Retinal pigment epithelial cell (primary cell): ENCODE measurements at regions not wholly inside any gene's neighbourhood (a gene's known extent, or its start where the extent isn't known, plus 50 kb on each side); places are given as distances from the start of the nearest gene placed in this dataset.
"Not testable (repeated sequence)": the region's sequence is repeated elsewhere in the genome, so short reads cannot be mapped to it uniquely, and the experiment has no call there.

Experiments
- DNase-seq: peaks from one replicate; pipeline ENCODE4 v3.0.0-alpha.2; 2010; ENCODE audit warnings: low read depth
- H3K4me3 ChIP-seq: 2 replicates; pipeline ENCODE4 v1.5.1; 2011; ENCODE audit warnings: mild to moderate bottlenecking, low read length, control low read depth, moderate library complexity
- TF ChIP-seq, protein P1 (sequence below): conservative IDR thresholded peaks from 2 replicates; pipeline ENCODE4 v1.5.1; 2011; ENCODE audit warnings: low read depth, low read length, control low read depth, inconsistent platforms

DNA sequence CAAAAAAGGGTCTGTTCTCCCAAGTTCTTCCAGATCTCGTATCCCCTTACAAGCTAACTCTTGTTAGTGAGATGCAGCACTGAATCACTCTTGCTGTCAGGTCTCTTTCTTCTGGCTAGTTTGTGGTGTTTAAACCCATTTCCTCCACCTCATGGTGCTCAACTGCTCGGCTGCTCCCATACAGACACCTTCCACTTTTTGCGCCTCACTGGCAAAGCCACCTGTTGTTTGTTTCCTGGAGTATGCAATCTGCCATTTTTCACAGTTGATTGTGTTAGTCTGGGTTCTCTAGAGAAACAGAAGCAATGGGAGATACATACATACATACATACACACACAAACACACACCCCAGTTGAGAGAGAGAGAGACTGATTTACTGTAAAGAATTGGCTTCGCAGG lies 124.4 kb upstream of the SP8 start:
- no peak overlapping the region for H3K4me3 ChIP-seq
- TF ChIP-seq, protein P1, sequence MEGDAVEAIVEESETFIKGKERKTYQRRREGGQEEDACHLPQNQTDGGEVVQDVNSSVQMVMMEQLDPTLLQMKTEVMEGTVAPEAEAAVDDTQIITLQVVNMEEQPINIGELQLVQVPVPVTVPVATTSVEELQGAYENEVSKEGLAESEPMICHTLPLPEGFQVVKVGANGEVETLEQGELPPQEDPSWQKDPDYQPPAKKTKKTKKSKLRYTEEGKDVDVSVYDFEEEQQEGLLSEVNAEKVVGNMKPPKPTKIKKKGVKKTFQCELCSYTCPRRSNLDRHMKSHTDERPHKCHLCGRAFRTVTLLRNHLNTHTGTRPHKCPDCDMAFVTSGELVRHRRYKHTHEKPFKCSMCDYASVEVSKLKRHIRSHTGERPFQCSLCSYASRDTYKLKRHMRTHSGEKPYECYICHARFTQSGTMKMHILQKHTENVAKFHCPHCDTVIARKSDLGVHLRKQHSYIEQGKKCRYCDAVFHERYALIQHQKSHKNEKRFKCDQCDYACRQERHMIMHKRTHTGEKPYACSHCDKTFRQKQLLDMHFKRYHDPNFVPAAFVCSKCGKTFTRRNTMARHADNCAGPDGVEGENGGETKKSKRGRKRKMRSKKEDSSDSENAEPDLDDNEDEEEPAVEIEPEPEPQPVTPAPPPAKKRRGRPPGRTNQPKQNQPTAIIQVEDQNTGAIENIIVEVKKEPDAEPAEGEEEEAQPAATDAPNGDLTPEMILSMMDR: no peak
- no peak for DNase-seq

DNA sequence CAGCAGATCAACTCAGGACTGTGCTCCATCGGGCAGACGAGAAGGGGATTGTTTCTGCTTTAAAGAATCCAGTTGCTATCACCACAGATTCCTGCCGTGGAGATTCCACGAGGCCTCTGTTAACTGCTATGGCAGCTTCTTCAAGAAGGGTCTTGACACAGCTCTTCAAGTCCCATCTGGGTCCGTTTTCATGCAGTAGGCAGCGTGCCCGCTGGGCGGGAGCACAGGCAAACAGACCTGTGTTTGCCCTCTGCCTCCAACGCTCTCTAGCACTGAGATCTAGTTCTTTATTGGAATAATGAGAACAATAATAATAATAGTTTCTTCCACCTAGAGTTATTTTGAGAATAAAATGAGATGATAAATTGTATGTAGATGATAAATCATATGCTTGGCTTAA lies 127.2 kb upstream of the SP8 start:
- no peak for DNase-seq
- no peak overlapping the region for H3K4me3 ChIP-seq
- TF ChIP-seq, protein P1: no peak

DNA sequence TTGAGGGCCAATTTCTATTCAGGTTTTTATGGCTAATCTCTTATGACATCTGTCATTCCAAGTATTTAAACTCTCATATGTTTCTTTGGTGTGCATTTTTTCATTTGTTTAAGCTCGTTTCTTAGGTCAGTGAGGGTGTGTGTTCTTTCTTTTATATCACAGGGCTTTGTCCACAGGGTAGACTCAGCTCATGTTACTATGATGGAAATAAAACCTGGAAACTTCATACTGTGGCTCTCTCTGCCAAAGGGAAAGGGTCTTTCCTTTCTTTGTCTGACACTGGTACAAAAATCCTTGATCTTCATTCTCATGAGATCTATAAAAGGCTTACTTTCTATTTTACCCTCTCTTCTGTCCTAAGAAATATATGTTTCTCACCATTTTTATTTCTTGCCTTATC lies 129.6 kb upstream of the SP8 start:
- H3K4me3 ChIP-seq: no peak overlapping the region
- TF ChIP-seq, protein P1: no peak
- DNase-seq: no peak

DNA sequence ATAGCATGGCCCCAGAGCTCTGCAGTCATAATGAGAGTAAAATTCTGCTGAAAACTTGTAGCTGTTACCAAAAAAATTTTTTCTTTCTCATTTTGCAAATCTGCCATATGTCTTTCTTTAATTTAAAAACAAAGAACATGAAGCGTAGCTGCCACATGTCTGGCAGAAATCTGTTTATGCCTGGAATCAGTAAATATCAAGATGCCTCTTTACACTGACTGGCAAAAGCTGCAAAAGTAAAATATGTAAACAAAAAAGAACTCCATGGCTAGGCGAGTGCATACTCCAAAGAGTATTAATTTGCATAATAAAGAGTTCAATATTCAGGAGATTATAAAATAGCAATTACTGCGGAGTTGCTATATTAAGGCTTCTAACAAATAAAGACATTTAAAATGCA lies 130.9 kb upstream of the SP8 start:
- TF ChIP-seq, protein P1: no peak
- no peak for DNase-seq
- no peak overlapping the region for H3K4me3 ChIP-seq

DNA sequence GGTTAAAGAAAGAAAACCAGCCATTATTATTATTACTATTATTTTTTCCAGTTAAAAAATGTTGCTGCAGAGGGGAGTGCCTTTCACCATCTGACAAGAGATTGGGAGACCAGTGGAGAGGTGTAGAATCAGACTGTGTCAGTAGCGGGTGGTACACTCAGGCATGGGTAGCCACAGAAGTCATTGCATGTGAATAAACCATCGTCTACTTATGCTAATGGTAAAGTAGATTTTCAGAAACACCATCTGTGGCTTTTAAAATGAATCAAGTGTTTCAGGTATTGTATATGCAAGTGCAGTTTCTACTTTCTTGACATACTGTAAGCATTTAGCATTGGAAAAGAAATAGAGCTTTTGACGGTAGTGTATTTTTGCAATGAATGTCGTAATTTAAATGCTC lies 131.5 kb upstream of the SP8 start:
- TF ChIP-seq, protein P1: no peak
- no peak for DNase-seq
- H3K4me3 ChIP-seq: no peak overlapping the region

DNA sequence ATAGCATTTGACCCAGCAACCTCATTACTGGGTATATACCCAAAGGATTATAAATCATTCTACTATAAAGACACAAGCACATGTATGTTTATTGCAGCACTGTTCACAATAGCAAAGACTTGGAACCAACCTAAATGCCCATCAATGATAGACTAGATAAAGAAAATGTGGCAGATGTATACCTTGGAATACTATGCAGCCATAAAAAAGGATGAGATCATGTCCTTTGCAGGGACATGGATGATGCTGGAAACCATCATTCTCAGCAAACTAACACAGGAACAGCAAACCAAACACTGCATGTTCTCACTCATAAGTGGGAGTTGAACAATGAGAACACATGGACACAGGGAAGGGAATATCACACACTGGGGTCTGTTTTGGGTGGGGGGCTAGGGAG lies 140.5 kb upstream of the SP8 start:
- DNase-seq, H3K4me3 ChIP-seq: not testable (repeated sequence)

DNA sequence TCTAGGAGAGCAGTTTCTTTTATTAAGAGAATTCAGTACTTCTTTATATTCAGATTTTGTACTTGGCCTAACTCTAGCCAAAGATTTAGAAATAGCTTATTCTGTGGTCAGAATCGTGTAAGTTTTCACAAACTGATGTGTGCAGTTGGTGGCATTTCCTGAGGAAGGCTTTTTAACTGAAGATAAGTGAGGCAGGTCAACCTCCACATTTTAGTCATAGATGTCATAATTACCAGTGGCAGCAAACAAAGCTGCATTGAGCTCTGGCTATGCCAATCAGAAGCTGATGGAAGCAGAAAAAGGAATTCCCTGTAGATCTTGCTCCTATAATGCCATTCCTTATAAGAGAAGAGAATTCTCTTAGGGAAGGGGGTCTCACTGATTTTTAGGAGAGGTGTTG lies 141.3 kb upstream of the SP8 start:
- TF ChIP-seq, protein P1: no peak
- H3K4me3 ChIP-seq: no peak overlapping the region
- DNase-seq: no peak

DNA sequence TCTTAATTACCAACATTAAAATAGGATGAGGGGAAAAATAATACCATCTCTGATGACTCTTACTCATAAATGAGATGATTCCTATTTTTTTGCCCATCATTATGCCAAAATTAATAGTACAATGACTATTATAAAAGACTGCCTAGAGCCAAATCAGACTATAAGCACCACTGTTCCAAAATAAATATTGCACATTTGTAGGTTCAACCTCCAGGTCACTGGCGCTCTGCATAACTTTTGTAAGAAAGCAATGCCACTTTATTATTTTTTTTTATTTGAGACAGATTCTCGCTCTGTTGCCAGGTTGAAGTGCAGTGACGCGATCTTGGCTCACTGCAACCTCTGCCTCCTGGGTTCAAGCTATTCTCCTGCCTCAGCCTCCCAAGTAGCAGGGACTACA lies 142.5 kb upstream of the SP8 start:
- TF ChIP-seq, protein P1: no peak
- no peak for DNase-seq
- no peak overlapping the region for H3K4me3 ChIP-seq
